ENCODE measurements at regions not wholly inside any gene's neighbourhood (a gene's known extent, or its start where the extent isn't known, plus 50 kb on each side); places are given as distances from the start of the nearest gene placed in this dataset.
A peak's percentile ranks its signal among the peaks of the same experiment; 100 is the strongest.

GRCh38 chr21:21712748-21713520 lies 714.7 kb downstream of the NCAM2 start:
- Histone ChIP-seq H3K4me3 (ENCODE audit: low read depth, low read length) (no peak overlapping the region), H3K36me3 (replicated peaks) (no peaks in the 10 kb centered on the region), H3K27me3 (replicated peaks) (no peaks in the 10 kb centered on the region), H3K27ac (peak overlapping the region; percentile 81)
- in situ Hi-C loops (cut with HindIII; ENCODE audit: low pct_ligation_motif_present, low sequenced_read_pairs), result no loop called here
- TF ChIP-seq CTCF (IDR thresholded peaks at IDR 0.05; ENCODE audit: low read depth, low read length, missing control alignments), result no peak
- no peak for DNase-seq

GRCh38 chr21:21713651-21714180 lies 715.5 kb downstream of the NCAM2 start:
- Histone ChIP-seq H3K27ac (peak overlapping the region; percentile 81), H3K27me3 (replicated peaks) (no peaks in the 10 kb centered on the region), H3K36me3 (replicated peaks) (no peaks in the 10 kb centered on the region), H3K4me3 (ENCODE audit: low read depth, low read length) (no peak overlapping the region)
- TF ChIP-seq CTCF (IDR thresholded peaks at IDR 0.05; ENCODE audit: low read depth, low read length, missing control alignments), result no peak
- in situ Hi-C loops (cut with HindIII; ENCODE audit: low pct_ligation_motif_present, low sequenced_read_pairs), result no loop called here
- no peak for DNase-seq

GRCh38 chr21:21714426-21714825 lies 716.2 kb downstream of the NCAM2 start:
- no peaks in the 10 kb centered on the region for H3K36me3 ChIP-seq (replicated peaks)
- DNase-seq, result peak; percentile 3
- no peak for TF ChIP-seq CTCF (IDR thresholded peaks at IDR 0.05; ENCODE audit: low read depth, low read length, missing control alignments)
- no peaks in the 10 kb centered on the region for H3K27me3 ChIP-seq (replicated peaks)
- H3K27ac ChIP-seq, result peak overlapping the region; percentile 81
- no peak overlapping the region for H3K4me3 ChIP-seq (ENCODE audit: low read depth, low read length)
- in situ Hi-C loops (cut with HindIII; ENCODE audit: low pct_ligation_motif_present, low sequenced_read_pairs), result no loop called here

GRCh38 chr21:21715266-21715969 lies 717.2 kb downstream of the NCAM2 start:
- Histone ChIP-seq H3K4me3 (ENCODE audit: low read depth, low read length) (no peak overlapping the region), H3K27ac (peak overlapping the region; percentile 81), H3K36me3 (replicated peaks) (no peaks in the 10 kb centered on the region), H3K27me3 (replicated peaks) (no peaks in the 10 kb centered on the region)
- TF ChIP-seq CTCF (IDR thresholded peaks at IDR 0.05; ENCODE audit: low read depth, low read length, missing control alignments), result no peak
- in situ Hi-C loops (cut with HindIII; ENCODE audit: low pct_ligation_motif_present, low sequenced_read_pairs), result no loop called here
- DNase-seq, result peak; percentile 51

GRCh38 chr21:21722731-21723130 lies 724.5 kb downstream of the NCAM2 start:
- H3K4me3 ChIP-seq (ENCODE audit: low read depth, low read length), result no peak overlapping the region
- TF ChIP-seq CTCF (IDR thresholded peaks at IDR 0.05; ENCODE audit: low read depth, low read length, missing control alignments), result no peak
- no peaks in the 10 kb centered on the region for H3K36me3 ChIP-seq (replicated peaks)
- in situ Hi-C loops (cut with HindIII; ENCODE audit: low pct_ligation_motif_present, low sequenced_read_pairs), result no loop called here
- no peak overlapping the region for H3K27ac ChIP-seq
- no peaks in the 10 kb centered on the region for H3K27me3 ChIP-seq (replicated peaks)
- no peak for DNase-seq
